ENCODE measurements at regions not wholly inside any gene's neighbourhood (a gene's known extent, or its start where the extent isn't known, plus 50 kb on each side); places are given as distances from the start of the nearest gene placed in this dataset.

DNA sequence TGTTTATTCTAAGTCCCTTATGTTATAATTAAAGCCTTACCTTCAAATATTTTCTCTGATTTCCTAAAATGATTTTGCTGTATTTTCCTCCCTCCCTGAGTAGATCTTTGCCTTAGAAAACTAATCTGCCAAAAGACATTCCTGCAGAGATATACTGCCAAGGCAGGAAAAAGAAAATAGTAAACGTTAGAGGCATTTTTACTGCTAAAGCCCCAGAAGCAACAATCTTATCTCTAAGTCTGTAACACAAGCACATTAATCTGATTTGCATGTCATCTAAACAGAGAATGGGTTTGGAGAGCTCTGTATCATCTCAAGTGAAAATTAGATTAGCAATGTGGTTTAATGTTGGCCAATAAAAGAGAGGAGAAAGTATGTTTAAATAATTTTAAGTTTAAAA lies 847.7 kb downstream of the MAT2B start:
- no peak overlapping the region for H3K4me3 ChIP-seq
- no peaks in the 10 kb centered on the region for H3K36me3 ChIP-seq
- no peak overlapping the region for H3K27ac ChIP-seq
- no peak overlapping the region for H3K9ac ChIP-seq
- H3K4me2 ChIP-seq, result no peak overlapping the region
- no peaks in the 10 kb centered on the region for H3K9me3 ChIP-seq
- no peaks in the 10 kb centered on the region for H3K4me1 ChIP-seq
- TF ChIP-seq Cebpa-rat (IDR thresholded peaks at IDR 0.05), result no peak
- no peaks in the 10 kb centered on the region for H3K27me3 ChIP-seq
- no peaks in the 10 kb centered on the region for H4K20me1 ChIP-seq

DNA sequence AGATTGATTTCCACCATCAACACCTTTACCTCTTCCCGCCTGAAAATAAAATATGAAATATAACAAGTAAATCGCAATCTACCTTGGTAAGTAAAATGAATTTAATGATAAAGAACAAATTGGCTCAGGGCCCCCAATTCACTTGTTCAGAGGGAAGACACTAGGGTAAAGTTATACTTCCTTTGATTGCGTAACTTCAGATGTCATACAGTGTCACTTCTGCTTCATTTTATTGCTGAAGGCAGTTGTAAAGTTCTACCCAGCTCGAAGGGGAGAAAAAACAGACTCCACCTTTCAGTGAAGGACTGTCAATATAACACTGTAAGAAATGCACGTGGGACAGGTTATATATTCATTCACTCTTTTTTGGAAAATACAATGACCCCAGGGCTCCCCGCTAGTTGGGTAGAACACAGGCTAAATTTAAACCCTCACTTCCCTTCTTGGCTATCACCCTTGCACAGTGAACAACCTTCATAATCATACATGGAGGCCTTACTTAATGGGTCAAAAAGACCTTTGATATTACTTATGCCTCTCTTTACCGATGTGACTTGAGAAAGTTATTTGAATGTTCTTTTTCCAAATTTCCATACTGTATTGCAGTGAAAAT lies 848.8 kb downstream of the MAT2B start:
- no peak overlapping the region for H3K4me3 ChIP-seq
- H3K4me1 ChIP-seq, result no peaks in the 10 kb centered on the region
- no peaks in the 10 kb centered on the region for H4K20me1 ChIP-seq
- H3K27ac ChIP-seq, result no peak overlapping the region
- peak; percentile 78; the same call in 1 of the 2 replicates for TF ChIP-seq Cebpa-rat (IDR thresholded peaks at IDR 0.05)
- H3K36me3 ChIP-seq, result no peaks in the 10 kb centered on the region
- no peak overlapping the region for H3K9ac ChIP-seq
- no peaks in the 10 kb centered on the region for H3K27me3 ChIP-seq
- H3K4me2 ChIP-seq, result no peak overlapping the region
- no peaks in the 10 kb centered on the region for H3K9me3 ChIP-seq

DNA sequence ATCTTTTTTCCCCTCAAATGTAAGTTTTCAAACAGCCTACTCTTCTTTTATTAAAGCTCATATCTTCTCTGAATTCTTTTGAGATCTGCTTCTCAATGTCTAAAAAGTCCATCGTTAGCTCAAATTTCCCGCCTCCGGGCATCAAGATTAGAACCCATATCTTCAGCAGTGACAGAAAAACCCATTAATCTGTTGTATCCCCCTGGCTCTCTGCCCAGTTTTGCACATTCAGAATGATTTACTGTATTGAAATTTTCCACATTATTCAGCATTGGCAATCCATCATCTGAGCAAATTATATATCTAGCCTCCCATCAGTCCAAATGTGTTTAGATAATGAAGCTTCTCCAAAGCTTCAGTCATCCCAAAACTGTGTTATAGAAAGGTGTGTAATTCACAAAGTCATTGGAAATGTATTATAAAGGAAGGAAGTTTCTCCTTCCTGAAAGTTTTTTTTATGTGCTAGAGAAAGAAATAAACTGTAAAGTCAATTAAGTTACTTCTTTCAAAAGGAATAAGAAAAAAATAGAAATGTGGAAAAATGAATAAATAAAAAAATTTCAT lies 849.9 kb downstream of the MAT2B start:
- Histone ChIP-seq H3K27ac (no peak overlapping the region), H3K9ac (no peak overlapping the region), H3K9me3 (no peaks in the 10 kb centered on the region)

DNA sequence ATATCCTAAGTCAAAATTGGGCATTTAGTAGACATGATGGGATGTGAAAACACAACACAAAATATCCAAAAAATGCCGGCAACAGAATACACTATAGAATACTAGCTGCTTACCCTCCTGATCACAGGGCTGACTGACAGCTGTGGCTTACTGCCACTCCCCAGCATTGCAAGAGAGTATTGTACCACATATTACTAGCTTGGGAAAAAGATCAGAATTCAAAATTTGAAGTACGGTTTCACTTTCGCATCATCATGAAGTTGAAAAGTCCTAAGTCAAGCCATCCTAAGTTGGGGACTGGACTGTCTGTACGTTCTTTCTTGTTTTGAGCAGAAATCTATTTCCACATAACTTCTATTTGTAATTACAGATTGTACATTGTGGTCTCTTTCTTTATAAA lies 851.4 kb downstream of the MAT2B start:
- Histone ChIP-seq H3K36me3 (no peaks in the 10 kb centered on the region), H3K9me3 (no peaks in the 10 kb centered on the region), H3K27me3 (no peaks in the 10 kb centered on the region), H3K9ac (no peak overlapping the region), H3K4me1 (no peaks in the 10 kb centered on the region), H3K27ac (no peak overlapping the region), H3K4me2 (no peak overlapping the region), H3K4me3 (no peak overlapping the region), H4K20me1 (no peaks in the 10 kb centered on the region)
- no peak for TF ChIP-seq Cebpa-rat (IDR thresholded peaks at IDR 0.05)

More for the DNA sequence above, 849.9 kb downstream of the MAT2B start:
- Histone ChIP-seq H3K4me2 (no peak overlapping the region), H3K4me1 (no peaks in the 10 kb centered on the region), H4K20me1 (no peaks in the 10 kb centered on the region), H3K27me3 (no peaks in the 10 kb centered on the region), H3K4me3 (no peak overlapping the region), H3K36me3 (no peaks in the 10 kb centered on the region)
- TF ChIP-seq Cebpa-rat (IDR thresholded peaks at IDR 0.05), result no peak

DNA sequence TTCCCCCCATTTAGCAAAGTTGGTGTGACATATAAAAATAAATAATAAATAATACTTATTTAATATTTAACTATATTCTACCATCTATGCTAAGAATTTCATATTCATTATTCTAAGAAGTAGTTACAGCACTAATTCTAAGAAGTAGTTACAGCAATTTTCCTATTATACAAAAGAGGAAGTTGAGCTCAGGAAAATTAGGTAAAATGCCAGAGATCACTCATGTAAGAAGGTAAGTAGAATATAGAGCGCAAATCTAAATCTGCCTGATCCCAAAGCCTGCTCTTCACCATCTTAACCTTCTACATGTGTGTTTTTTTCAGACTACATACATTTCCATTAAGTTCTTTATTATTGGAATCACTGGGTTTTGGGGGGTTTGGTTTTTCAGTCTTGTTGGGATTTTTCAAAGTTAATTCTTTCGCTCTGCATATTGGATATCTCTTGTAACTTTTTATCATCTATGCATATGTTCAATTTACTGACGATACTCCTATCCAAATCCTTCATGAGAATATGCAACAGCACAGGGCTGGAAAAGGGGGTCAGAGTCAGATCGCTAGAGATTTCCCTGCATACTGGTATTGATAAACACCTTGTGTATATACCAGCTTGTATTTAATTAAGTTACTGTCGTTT lies 852.1 kb downstream of the MAT2B start:
- Histone ChIP-seq H3K36me3 (no peaks in the 10 kb centered on the region), H3K27me3 (no peaks in the 10 kb centered on the region), H4K20me1 (no peaks in the 10 kb centered on the region), H3K27ac (no peak overlapping the region), H3K9ac (no peak overlapping the region), H3K4me3 (no peak overlapping the region), H3K4me2 (no peak overlapping the region), H3K4me1 (no peaks in the 10 kb centered on the region), H3K9me3 (no peaks in the 10 kb centered on the region)
- no peak for TF ChIP-seq Cebpa-rat (IDR thresholded peaks at IDR 0.05)

DNA sequence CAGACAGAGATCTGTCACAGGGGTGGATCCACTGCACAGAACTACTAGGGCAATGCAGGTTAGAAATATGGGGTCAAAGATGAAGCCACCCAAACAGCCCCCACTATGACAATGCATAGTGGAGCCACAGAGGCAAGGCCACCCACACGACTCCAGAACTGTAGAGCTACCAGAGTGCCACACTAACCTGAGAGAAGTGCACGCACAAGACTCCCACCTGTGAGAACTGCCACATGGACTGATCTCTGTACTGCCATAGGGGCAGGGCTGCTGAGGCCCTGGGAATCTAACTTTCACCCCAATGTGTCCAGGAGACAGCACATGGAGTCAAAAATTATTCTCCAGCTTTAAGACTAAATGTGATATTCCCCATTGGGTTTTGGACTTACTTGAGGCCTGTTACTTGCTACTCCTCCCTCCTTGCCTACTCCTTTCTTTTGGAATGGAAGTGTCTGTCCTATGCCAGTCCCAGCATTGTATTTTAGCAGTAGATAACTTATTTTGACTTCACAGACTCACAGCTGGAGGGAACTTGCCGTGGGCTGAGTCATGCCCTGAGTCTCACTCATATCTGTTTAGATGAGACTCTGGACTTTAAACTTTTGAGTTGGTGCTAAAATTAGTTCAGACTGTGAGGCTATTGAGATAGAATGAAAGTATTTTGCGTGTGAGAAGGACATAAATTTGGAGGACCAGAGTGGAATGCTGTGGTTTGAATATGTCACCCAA lies 853.3 kb downstream of the MAT2B start:
- H3K9me3 ChIP-seq, result no peaks in the 10 kb centered on the region
- H4K20me1 ChIP-seq, result no peaks in the 10 kb centered on the region
- no peaks in the 10 kb centered on the region for H3K27me3 ChIP-seq
- no peak overlapping the region for H3K4me3 ChIP-seq
- no peak for TF ChIP-seq Cebpa-rat (IDR thresholded peaks at IDR 0.05)
- H3K27ac ChIP-seq, result no peak overlapping the region
- no peaks in the 10 kb centered on the region for H3K36me3 ChIP-seq
- no peaks in the 10 kb centered on the region for H3K4me1 ChIP-seq
- no peak overlapping the region for H3K9ac ChIP-seq
- no peak overlapping the region for H3K4me2 ChIP-seq

DNA sequence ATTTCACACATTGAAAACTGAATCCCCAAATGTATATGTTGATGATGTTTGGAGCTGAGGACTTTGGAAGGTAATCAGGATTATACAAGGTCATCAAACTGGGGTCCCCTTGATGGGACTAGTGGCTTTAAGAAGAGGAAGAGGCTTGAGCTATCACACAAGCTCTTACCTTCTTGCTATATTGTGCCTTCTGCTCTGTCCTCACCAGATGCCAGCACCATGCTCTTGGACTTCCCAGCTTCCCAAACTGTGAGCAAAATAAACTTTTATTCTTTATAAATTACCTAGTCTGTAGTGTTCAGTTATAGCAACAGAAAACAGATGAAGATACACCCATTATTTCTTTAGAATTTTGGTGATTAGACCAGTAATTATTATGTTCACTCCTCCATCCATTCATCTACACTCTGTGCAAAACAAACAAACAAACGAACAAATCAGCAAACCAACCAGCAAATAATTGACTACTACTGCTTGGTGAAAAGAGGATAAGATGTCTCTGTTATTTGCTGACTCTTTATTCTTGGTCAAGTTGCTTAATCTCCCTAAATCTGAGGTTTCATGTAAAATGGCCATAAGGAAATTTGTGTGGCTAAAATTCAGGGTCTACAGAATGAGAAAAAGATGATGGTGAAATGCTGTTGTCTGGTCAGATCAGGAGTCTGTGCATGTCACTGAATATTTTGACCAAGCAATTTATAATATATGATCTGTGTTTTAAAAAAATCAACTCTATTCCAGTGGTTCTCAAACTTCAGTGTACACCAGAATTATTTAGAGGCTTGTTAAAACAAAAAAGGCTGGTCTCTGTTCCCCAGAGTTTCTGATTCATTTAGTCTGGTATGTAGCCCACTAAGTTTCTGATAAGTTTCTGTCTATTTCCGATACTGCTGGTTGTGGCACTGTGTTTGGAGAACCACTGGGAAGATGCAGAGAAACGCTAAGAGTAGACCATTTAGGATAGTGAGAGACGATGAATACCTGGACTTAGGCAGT lies 854.1 kb downstream of the MAT2B start:
- no peak overlapping the region for H3K27ac ChIP-seq
- H3K4me1 ChIP-seq, result no peaks in the 10 kb centered on the region
- no peaks in the 10 kb centered on the region for H3K9me3 ChIP-seq
- no peaks in the 10 kb centered on the region for H4K20me1 ChIP-seq
- no peak for TF ChIP-seq Cebpa-rat (IDR thresholded peaks at IDR 0.05)
- no peak overlapping the region for H3K4me3 ChIP-seq
- H3K9ac ChIP-seq, result no peak overlapping the region
- no peak overlapping the region for H3K4me2 ChIP-seq
- no peaks in the 10 kb centered on the region for H3K27me3 ChIP-seq
- no peaks in the 10 kb centered on the region for H3K36me3 ChIP-seq

DNA sequence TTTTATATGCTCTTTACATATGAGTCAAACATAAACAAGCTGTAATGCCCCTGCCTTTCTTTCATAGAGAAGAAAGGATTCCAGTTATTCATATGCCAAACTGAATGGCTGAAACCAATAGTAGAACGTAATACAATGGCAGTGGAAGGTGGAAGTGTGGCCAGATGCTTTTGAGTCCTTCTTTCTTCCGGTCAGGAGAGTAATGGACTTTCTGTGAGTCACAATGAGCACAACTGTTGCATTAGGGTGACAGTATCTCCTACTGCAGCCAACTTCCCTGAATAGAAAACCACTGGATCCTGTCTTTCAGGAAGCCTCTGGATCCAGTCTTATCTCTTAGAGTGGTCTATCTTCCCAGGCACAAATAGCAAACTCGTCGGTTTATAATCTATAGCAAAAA lies 855.2 kb downstream of the MAT2B start:
- H3K27ac ChIP-seq, result no peak overlapping the region

DNA sequence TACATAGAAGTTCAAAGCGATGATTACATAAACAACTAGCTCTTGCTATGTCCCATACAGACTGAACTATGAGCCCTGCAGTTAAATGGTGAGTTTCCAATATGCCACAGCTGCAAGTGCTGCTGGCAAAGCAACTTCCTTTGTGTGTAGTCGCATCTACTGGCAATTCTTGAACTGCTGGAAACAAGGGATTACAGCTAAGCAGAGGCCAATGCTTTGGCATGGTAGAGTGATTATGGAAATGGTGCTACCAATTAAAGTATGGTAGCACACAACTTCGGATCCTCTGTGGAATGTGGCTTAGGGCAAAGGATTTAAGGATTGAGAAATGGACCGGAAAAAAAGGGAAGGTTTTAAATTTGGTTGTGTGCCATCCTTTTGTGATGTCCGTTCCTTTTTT lies 856.6 kb downstream of the MAT2B start:
- no peak for TF ChIP-seq Cebpa-rat (IDR thresholded peaks at IDR 0.05)
- Histone ChIP-seq H3K4me3 (no peak overlapping the region), H3K4me1 (no peaks in the 10 kb centered on the region), H3K9ac (no peak overlapping the region), H3K36me3 (no peaks in the 10 kb centered on the region), H3K27me3 (no peaks in the 10 kb centered on the region), H3K4me2 (no peak overlapping the region), H4K20me1 (no peaks in the 10 kb centered on the region), H3K27ac (no peak overlapping the region), H3K9me3 (no peaks in the 10 kb centered on the region)

More for the DNA sequence above, 855.2 kb downstream of the MAT2B start:
- H3K9ac ChIP-seq, result no peak overlapping the region
- no peaks in the 10 kb centered on the region for H3K4me1 ChIP-seq
- no peak for TF ChIP-seq Cebpa-rat (IDR thresholded peaks at IDR 0.05)
- no peak overlapping the region for H3K4me3 ChIP-seq
- H3K4me2 ChIP-seq, result no peak overlapping the region
- no peaks in the 10 kb centered on the region for H3K9me3 ChIP-seq
- H3K36me3 ChIP-seq, result no peaks in the 10 kb centered on the region
- no peaks in the 10 kb centered on the region for H3K27me3 ChIP-seq
- no peaks in the 10 kb centered on the region for H4K20me1 ChIP-seq
